ENCODE measurements at regions not wholly inside any gene's neighbourhood (a gene's known extent, or its start where the extent isn't known, plus 50 kb on each side); places are given as distances from the start of the nearest gene placed in this dataset.

DNA sequence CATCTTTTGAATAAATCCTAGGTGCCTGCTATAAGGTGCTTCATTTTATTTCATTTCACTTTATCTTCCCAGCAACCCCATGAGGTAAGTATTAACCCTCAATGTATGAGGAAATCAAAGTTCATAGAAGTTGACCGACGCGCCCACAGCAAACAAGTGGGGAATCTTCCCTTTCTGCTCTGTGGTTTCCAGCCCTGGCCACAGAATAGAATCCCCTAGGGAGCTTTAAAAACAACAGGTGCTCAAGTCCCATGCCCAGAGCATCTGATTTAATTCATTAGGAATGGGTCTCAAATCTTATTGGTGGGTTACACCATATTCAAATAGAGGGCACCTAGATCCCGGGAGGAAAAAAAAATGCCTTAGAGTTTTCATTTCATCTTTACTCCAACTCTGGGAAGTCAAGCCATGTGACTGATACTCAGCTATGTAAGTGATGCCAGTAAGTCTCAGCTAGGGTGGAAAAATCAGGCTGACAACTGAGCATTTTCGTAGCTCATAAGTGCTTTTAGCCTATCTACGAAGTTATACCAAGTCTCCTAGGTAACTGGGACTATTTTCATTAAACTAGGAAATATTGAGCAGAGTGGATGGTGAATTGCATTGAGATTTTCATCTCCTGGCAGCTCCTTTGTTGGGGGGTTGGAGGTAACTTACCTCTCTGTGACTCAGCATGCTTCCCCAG lies 353.4 kb upstream of the SLC30A5 start:
- TF ChIP-seq SIN3A (IDR thresholded peaks at IDR 0.05; ENCODE audit: borderline replicate concordance, insufficient read depth, low read length), result no peak
- TF ChIP-seq TAF1 (IDR thresholded peaks at IDR 0.05; ENCODE audit: borderline replicate concordance, insufficient read depth, low read length), result no peak
- TF ChIP-seq FOXP2 (optimal IDR thresholded peaks at IDR 0.05; ENCODE audit: borderline replicate concordance, extremely low read depth, extremely low read length, insufficient read depth), result no peak
- TF ChIP-seq POLR2AphosphoS5 (IDR thresholded peaks at IDR 0.05; ENCODE audit: low read depth, low read length), result no peak
- TF ChIP-seq, protein P1, sequence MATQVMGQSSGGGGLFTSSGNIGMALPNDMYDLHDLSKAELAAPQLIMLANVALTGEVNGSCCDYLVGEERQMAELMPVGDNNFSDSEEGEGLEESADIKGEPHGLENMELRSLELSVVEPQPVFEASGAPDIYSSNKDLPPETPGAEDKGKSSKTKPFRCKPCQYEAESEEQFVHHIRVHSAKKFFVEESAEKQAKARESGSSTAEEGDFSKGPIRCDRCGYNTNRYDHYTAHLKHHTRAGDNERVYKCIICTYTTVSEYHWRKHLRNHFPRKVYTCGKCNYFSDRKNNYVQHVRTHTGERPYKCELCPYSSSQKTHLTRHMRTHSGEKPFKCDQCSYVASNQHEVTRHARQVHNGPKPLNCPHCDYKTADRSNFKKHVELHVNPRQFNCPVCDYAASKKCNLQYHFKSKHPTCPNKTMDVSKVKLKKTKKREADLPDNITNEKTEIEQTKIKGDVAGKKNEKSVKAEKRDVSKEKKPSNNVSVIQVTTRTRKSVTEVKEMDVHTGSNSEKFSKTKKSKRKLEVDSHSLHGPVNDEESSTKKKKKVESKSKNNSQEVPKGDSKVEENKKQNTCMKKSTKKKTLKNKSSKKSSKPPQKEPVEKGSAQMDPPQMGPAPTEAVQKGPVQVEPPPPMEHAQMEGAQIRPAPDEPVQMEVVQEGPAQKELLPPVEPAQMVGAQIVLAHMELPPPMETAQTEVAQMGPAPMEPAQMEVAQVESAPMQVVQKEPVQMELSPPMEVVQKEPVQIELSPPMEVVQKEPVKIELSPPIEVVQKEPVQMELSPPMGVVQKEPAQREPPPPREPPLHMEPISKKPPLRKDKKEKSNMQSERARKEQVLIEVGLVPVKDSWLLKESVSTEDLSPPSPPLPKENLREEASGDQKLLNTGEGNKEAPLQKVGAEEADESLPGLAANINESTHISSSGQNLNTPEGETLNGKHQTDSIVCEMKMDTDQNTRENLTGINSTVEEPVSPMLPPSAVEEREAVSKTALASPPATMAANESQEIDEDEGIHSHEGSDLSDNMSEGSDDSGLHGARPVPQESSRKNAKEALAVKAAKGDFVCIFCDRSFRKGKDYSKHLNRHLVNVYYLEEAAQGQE (IDR thresholded peaks at IDR 0.05; ENCODE audit: insufficient read depth in 1 of 2, low read depth in 2 of 2, low read length in 2 of 2), result no peak

DNA sequence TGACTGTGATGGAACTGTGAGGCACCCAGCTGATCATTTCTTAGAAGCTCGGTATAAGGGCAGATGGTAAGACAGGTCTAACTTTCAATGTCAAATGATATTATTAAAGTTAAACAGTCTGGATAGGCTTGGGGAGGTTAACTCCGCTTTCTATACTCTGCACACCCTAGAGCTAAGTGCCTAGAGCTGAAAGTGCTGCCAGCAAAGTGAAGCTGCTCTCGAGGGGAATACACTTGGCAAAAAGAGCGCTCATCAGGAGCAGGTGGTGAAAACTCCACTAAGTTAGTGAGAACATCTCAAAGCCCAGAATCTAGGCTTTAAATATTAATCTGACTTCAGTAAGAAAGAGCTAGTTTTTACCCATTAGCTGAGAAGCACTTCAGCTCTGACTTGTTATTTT lies 349.6 kb upstream of the SLC30A5 start:
- no peak for TF ChIP-seq SIN3A (IDR thresholded peaks at IDR 0.05; ENCODE audit: borderline replicate concordance, insufficient read depth, low read length)
- no peak for TF ChIP-seq POLR2AphosphoS5 (IDR thresholded peaks at IDR 0.05; ENCODE audit: low read depth, low read length)
- TF ChIP-seq, protein P1 (IDR thresholded peaks at IDR 0.05; ENCODE audit: insufficient read depth in 1 of 2, low read depth in 2 of 2, low read length in 2 of 2), result no peak
- no peak for TF ChIP-seq FOXP2 (optimal IDR thresholded peaks at IDR 0.05; ENCODE audit: borderline replicate concordance, extremely low read depth, extremely low read length, insufficient read depth)
- no peak for TF ChIP-seq TAF1 (IDR thresholded peaks at IDR 0.05; ENCODE audit: borderline replicate concordance, insufficient read depth, low read length)

DNA sequence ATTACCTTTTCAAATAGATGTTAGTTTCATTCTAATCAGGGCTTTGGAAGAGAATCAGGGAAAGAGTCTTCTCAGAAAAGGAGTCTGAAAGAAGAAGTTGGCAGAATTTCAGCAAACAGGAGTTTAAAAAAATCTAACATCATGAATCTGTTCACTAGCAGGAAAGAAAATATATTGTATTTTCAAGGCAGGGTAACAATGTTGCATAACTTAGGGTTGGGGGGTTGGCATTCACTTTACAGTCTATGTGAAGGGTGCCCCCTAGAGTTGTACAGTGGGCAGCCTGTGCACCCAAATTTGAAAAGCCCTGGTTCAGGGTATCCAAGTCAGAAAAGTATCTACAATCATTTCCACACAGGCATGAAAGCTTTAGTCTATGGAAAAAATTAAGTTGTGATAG lies 348.4 kb upstream of the SLC30A5 start:
- TF ChIP-seq, protein P1 (IDR thresholded peaks at IDR 0.05; ENCODE audit: insufficient read depth in 1 of 2, low read depth in 2 of 2, low read length in 2 of 2), result no peak
- TF ChIP-seq FOXP2 (optimal IDR thresholded peaks at IDR 0.05; ENCODE audit: borderline replicate concordance, extremely low read depth, extremely low read length, insufficient read depth) (no peak), SIN3A (IDR thresholded peaks at IDR 0.05; ENCODE audit: borderline replicate concordance, insufficient read depth, low read length) (no peak), TAF1 (IDR thresholded peaks at IDR 0.05; ENCODE audit: borderline replicate concordance, insufficient read depth, low read length) (no peak), POLR2AphosphoS5 (IDR thresholded peaks at IDR 0.05; ENCODE audit: low read depth, low read length) (no peak)

DNA sequence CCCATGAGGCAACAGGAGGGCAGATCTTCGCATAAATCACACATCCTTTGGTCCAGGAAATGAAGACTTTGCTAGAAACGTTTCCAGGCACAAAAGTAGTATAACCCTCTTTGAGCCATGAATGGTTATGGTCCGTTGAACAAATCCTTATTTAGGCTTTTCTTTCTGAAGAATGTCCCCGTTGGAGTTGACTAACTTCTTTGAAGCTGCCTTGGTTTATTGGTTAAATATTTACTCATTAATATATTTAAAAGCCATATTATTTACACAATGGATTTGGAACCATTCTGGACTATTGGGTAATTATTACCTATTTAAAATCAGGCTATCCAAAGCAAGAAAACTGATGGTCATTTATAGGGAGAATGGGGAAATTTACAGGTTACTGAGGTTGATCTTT lies 347.6 kb upstream of the SLC30A5 start:
- TF ChIP-seq FOXP2 (optimal IDR thresholded peaks at IDR 0.05; ENCODE audit: borderline replicate concordance, extremely low read depth, extremely low read length, insufficient read depth), result no peak
- TF ChIP-seq POLR2AphosphoS5 (IDR thresholded peaks at IDR 0.05; ENCODE audit: low read depth, low read length), result no peak
- TF ChIP-seq SIN3A (IDR thresholded peaks at IDR 0.05; ENCODE audit: borderline replicate concordance, insufficient read depth, low read length), result no peak
- TF ChIP-seq, protein P1 (IDR thresholded peaks at IDR 0.05; ENCODE audit: insufficient read depth in 1 of 2, low read depth in 2 of 2, low read length in 2 of 2), result no peak
- TF ChIP-seq TAF1 (IDR thresholded peaks at IDR 0.05; ENCODE audit: borderline replicate concordance, insufficient read depth, low read length), result no peak

All from PFSK-1 (cell line).